ENCODE measurements at regions not wholly inside any gene's neighbourhood (a gene's known extent, or its start where the extent isn't known, plus 50 kb on each side); places are given as distances from the start of the nearest gene placed in this dataset.

DNA sequence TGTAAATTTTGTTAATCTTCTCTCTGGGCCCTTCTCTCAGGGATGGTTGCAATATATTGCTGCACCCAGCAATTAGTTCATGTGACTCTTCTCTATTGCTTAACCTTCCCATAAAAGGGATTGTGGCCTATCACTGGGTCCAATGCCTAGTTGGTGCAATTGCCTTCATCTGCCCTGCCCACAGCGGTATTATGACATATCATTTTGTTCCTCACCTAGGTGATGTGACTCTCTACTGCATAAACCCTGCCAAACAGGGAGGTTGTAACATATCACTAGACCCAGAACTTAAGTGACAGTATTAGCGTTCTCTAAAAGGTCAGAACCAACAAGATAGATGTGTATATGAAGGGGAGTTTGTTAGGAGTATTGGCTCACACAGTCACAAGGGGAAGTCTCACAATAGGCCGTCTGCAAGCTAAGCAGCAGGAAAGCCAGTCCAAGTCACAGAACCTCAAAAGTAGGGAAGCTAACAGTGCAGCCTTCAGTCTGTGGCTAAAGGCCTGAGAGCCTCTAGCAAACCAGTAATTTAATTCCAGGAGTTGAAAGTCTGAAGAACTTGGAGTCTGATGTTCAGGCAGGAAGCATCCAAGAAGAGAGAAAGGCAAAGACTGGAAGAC is 317.8 kb downstream of the RPS4Y2 start:
- TF ChIP-seq PRRX2 (CRISPR knock-in tag; IDR thresholded peaks at IDR 0.05) (no peak), GTF2I (CRISPR knock-in tag; conservative IDR thresholded peaks at IDR 0.05) (no peak), SMAD4 (CRISPR knock-in tag; IDR thresholded peaks at IDR 0.05) (no peak)
- TF ChIP-seq, protein P1, sequence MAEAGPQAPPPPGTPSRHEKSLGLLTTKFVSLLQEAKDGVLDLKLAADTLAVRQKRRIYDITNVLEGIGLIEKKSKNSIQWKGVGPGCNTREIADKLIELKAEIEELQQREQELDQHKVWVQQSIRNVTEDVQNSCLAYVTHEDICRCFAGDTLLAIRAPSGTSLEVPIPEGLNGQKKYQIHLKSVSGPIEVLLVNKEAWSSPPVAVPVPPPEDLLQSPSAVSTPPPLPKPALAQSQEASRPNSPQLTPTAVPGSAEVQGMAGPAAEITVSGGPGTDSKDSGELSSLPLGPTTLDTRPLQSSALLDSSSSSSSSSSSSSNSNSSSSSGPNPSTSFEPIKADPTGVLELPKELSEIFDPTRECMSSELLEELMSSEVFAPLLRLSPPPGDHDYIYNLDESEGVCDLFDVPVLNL (CRISPR knock-in tag; IDR thresholded peaks at IDR 0.05; ENCODE audit: borderline replicate concordance, low read depth): no peak
- TF ChIP-seq, protein P2, sequence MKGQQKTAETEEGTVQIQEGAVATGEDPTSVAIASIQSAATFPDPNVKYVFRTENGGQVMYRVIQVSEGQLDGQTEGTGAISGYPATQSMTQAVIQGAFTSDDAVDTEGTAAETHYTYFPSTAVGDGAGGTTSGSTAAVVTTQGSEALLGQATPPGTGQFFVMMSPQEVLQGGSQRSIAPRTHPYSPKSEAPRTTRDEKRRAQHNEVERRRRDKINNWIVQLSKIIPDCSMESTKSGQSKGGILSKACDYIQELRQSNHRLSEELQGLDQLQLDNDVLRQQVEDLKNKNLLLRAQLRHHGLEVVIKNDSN (CRISPR knock-in tag; IDR thresholded peaks at IDR 0.05): no peak
- TF ChIP-seq, protein P3, sequence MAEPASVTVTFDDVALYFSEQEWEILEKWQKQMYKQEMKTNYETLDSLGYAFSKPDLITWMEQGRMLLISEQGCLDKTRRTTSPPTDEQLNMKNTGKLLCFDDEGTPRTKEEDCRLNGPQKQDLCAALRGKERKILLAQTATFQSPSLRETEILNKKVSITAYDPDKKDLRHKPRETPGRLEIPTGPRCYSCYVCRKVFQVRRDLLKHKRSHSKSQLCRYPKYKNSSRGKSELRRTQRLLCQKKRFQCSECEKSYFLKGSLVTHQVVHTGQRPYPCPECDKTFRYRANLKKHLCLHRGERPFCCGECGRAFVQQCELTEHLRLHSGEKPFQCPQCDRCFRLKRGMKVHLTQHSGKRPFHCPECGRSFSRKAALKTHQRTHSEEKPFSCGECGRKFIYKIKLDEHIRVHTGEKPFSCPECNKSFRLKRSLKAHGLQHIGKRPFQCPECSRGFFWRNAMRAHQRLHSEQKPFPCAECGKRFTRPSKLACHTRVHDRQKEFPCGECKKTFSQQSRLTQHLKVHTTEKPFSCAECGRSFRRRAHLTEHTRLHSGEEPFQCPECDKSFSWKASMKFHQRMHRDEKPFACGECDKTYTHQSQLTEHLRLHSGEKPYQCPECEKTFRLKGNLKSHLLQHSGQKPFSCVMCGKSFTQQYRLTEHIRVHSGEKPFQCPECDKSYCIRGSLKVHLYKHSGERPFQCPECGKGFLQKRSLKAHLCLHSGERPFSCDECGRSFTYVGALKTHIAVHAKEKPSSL (CRISPR knock-in tag; conservative IDR thresholded peaks at IDR 0.05): no peak
- TF ChIP-seq, protein P4, sequence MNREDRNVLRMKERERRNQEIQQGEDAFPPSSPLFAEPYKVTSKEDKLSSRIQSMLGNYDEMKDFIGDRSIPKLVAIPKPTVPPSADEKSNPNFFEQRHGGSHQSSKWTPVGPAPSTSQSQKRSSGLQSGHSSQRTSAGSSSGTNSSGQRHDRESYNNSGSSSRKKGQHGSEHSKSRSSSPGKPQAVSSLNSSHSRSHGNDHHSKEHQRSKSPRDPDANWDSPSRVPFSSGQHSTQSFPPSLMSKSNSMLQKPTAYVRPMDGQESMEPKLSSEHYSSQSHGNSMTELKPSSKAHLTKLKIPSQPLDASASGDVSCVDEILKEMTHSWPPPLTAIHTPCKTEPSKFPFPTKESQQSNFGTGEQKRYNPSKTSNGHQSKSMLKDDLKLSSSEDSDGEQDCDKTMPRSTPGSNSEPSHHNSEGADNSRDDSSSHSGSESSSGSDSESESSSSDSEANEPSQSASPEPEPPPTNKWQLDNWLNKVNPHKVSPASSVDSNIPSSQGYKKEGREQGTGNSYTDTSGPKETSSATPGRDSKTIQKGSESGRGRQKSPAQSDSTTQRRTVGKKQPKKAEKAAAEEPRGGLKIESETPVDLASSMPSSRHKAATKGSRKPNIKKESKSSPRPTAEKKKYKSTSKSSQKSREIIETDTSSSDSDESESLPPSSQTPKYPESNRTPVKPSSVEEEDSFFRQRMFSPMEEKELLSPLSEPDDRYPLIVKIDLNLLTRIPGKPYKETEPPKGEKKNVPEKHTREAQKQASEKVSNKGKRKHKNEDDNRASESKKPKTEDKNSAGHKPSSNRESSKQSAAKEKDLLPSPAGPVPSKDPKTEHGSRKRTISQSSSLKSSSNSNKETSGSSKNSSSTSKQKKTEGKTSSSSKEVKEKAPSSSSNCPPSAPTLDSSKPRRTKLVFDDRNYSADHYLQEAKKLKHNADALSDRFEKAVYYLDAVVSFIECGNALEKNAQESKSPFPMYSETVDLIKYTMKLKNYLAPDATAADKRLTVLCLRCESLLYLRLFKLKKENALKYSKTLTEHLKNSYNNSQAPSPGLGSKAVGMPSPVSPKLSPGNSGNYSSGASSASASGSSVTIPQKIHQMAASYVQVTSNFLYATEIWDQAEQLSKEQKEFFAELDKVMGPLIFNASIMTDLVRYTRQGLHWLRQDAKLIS (CRISPR knock-in tag; IDR thresholded peaks at IDR 0.05; ENCODE audit: borderline replicate concordance): no peak
- ChIA-PET POLR2A (no interaction called here), CTCF (no interaction called here)
- ATAC-seq (no peak), DNase-seq (ENCODE audit: low spot score) (no peak)
- H3K9me3 Mint-ChIP-seq: peaks cover 53% of the 10 kb centered on the region
- no peak overlapping the region for H3K4me3 Mint-ChIP-seq
- no peaks in the 10 kb centered on the region; the same call in 1 of the 2 replicates for H3K27me3 Mint-ChIP-seq (ENCODE audit: low read depth)
- no peak overlapping the region for H3K27ac Mint-ChIP-seq
- no peaks in the 10 kb centered on the region for H3K4me1 Mint-ChIP-seq
- H3K36me3 Mint-ChIP-seq: peaks cover 42% of the 10 kb centered on the region

DNA sequence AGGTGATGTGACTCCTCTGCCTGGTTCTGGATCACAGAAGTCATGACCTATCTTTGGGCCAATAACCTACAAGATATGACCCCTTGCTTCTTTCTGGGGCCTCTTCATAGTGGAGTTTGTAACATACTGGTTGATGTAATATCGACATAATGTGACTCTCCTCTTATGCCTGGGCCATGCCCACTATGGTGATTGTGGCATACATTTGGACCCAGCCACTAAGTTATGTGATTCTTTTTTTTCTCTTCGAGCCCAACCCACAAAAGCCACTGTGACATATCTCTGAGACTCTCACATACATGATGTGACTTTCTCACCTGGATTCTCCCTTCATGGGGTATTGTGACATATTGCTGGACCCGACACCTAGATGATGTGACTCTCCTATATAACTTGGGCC is 319.8 kb downstream of the RPS4Y2 start:
- H3K27ac Mint-ChIP-seq: no peak overlapping the region
- POLR2A ChIA-PET: no interaction called here
- peaks cover 50% of the 10 kb centered on the region for H3K36me3 Mint-ChIP-seq
- no peak overlapping the region for H3K4me3 Mint-ChIP-seq
- CTCF ChIA-PET: no interaction called here
- DNase-seq (ENCODE audit: low spot score) (no peak), ATAC-seq (no peak)
- no peaks in the 10 kb centered on the region for H3K27me3 Mint-ChIP-seq (ENCODE audit: low read depth)
- no peaks in the 10 kb centered on the region for H3K4me1 Mint-ChIP-seq
- TF ChIP-seq ZNF263 (CRISPR knock-in tag; IDR thresholded peaks at IDR 0.05; ENCODE audit: low read depth) (no peak), ZNF396 (CRISPR knock-in tag; IDR thresholded peaks at IDR 0.05; ENCODE audit: borderline replicate concordance) (no peak), RELA (CRISPR knock-in tag; IDR thresholded peaks at IDR 0.05; ENCODE audit: borderline replicate concordance) (no peak), SMAD3 (CRISPR knock-in tag; IDR thresholded peaks at IDR 0.05; ENCODE audit: borderline replicate concordance) (no peak), NFE2L1 (CRISPR knock-in tag; IDR thresholded peaks at IDR 0.05) (no peak)
- TF ChIP-seq, protein P5, sequence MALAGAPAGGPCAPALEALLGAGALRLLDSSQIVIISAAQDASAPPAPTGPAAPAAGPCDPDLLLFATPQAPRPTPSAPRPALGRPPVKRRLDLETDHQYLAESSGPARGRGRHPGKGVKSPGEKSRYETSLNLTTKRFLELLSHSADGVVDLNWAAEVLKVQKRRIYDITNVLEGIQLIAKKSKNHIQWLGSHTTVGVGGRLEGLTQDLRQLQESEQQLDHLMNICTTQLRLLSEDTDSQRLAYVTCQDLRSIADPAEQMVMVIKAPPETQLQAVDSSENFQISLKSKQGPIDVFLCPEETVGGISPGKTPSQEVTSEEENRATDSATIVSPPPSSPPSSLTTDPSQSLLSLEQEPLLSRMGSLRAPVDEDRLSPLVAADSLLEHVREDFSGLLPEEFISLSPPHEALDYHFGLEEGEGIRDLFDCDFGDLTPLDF (CRISPR knock-in tag; IDR thresholded peaks at IDR 0.05): no peak
- TF ChIP-seq, protein P6, sequence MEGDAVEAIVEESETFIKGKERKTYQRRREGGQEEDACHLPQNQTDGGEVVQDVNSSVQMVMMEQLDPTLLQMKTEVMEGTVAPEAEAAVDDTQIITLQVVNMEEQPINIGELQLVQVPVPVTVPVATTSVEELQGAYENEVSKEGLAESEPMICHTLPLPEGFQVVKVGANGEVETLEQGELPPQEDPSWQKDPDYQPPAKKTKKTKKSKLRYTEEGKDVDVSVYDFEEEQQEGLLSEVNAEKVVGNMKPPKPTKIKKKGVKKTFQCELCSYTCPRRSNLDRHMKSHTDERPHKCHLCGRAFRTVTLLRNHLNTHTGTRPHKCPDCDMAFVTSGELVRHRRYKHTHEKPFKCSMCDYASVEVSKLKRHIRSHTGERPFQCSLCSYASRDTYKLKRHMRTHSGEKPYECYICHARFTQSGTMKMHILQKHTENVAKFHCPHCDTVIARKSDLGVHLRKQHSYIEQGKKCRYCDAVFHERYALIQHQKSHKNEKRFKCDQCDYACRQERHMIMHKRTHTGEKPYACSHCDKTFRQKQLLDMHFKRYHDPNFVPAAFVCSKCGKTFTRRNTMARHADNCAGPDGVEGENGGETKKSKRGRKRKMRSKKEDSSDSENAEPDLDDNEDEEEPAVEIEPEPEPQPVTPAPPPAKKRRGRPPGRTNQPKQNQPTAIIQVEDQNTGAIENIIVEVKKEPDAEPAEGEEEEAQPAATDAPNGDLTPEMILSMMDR (IDR thresholded peaks at IDR 0.05): no peak
- peaks cover 60% of the 10 kb centered on the region for H3K9me3 Mint-ChIP-seq

All from WTC11 (cell line).